Heart right ventricle (tissue), 16 donors: ENCODE measurements at regions not wholly inside any gene's neighbourhood (a gene's known extent, or its start where the extent isn't known, plus 50 kb on each side); places are given as distances from the start of the nearest gene placed in this dataset.
"Not testable (repeated sequence)": the region's sequence is repeated elsewhere in the genome, so short reads cannot be mapped to it uniquely, and the experiment has no call there.

Source experiments
- ATAC-seq, 8 donors: fragments of 200-7000 bp; cut with Tn5 transposase; one replicate each; pipeline ENCODE4 v1.9.1; 2020; ENCODE audit warnings: mild to moderate bottlenecking in 8 of 8, moderate library complexity in 8 of 8, moderate number of reproducible peaks in 1 of 8
- DNase-seq, 2 donors: peaks; one replicate each; pipeline ENCODE4 v3.0.0-alpha.2; 2020
- H3K27ac ChIP-seq, 10 donors: fragments of 200-600 bp; sonication (generic) in 2 of 10; one replicate each; pipeline versions ENCODE4 v1.5.0 to v1.8.0; 2020 to 2022; ENCODE audit warnings: mild to moderate bottlenecking in 3 of 10
- H3K27me3 ChIP-seq, 7 donors: fragments of 200-600 bp; one replicate each; pipeline ENCODE4 v1.8.0; 2021 to 2022; ENCODE audit warnings: mild to moderate bottlenecking in 2 of 7
- H3K36me3 ChIP-seq, 9 donors: fragments of 200-600 bp; sonication (generic) in 1 of 9; one replicate each; pipeline versions ENCODE4 v1.5.0 to v1.8.0; 2020 to 2022; ENCODE audit warnings: mild to moderate bottlenecking in 2 of 9
- H3K4me1 ChIP-seq, 9 donors: fragments of 200-600 bp; sonication (generic) in 1 of 9; one replicate each; pipeline versions ENCODE4 v1.5.0 to v1.8.0; 2020 to 2022; ENCODE audit warnings: mild to moderate bottlenecking in 4 of 9
- H3K4me3 ChIP-seq, 10 donors: fragments of 200-600 bp; sonication (generic) in 2 of 10; one replicate each; pipeline versions ENCODE4 v1.5.0 to v1.8.0; 2020 to 2022; ENCODE audit warnings: mild to moderate bottlenecking in 7 of 10, moderate library complexity in 2 of 10
- H3K9me3 ChIP-seq, 11 donors: fragments of 200-600 bp in 10 of 11; sonication (generic) in 2 of 11; one replicate each; pipeline versions ENCODE4 v1.5.0 to v1.8.0; 2013 to 2022; ENCODE audit warnings: mild to moderate bottlenecking in 2 of 11, control low read depth in 1 of 11, moderate library complexity in 1 of 11
- WGBS, 2 donors: extraction: QIAGEN DNeasy Blood & Tissue Kit; methylation state at CpG; one replicate each; pipeline ENCODE4 v1.1.7; 2013; ENCODE audit warnings: inconsistent platforms in 1 of 2; 5-methylcytosine and 5-hydroxymethylcytosine counted together
- intact Hi-C, 10 donors: fragments of 100-400 bp; cut with DNase I; formaldehyde crosslinking; loops; one replicate each; pipeline versions ENCODE4 v1.11.1 to v1.14.2; 2022
- TF ChIP-seq, protein P1 (sequence below), 9 donors: fragments of 200-600 bp; sonication (generic) in 2 of 9; IDR thresholded peaks; one replicate each; pipeline versions ENCODE4 v1.5.0 to v1.8.0; 2021 to 2022; ENCODE audit warnings: antibody characterized with exemption in 9 of 9, mild to moderate bottlenecking in 5 of 9, moderate library complexity in 1 of 9
- donor health status: Arrhythmogenic right ventricular cardiomyopathy.
- donor health status: ischemic (EF 13 %, LVEDD 7.1; RV severe dilation, severe dysfunction).
- donor health status: healthy with polysubstance abuse.
- donor health status: DM: no; HTN: yes; CAD: no.
- donor health status: DM: no; HTN: no; CAD: no.
- donor health status: ischemic (EF 25% LVEDD 6.9; RV normal size, moderate dysfunction).
- donor health status: ischemic (EF 25% LVEDD 5.7; RV mildly dilated, moderate dysfunction).
- donor health status: healthy.
- donor health status: DM: yes; HTN: yes; CAD: no.
- donor health status: Ischemic cardiomyopathy.
- donor health status: ischemic (EF 35%, LVEDD 5.7; RV mildly dilated, moderate dysfunction).
- donor health status: nonischemic (EF 11% LVEDD 7.7; RV severe dilation, severe dysfunction).
- donor health status: DM: yes; HTN: yes; CAD: no.
- donor health status: PGD.
- donor health status: ischemic (EF 29% LVEDD 5.4; RV normal size, mild dysfunction).
- donor health status: nonischemic (EF 23%, LVEDD 6.1; RV moderate dilation, normal function).

DNA sequence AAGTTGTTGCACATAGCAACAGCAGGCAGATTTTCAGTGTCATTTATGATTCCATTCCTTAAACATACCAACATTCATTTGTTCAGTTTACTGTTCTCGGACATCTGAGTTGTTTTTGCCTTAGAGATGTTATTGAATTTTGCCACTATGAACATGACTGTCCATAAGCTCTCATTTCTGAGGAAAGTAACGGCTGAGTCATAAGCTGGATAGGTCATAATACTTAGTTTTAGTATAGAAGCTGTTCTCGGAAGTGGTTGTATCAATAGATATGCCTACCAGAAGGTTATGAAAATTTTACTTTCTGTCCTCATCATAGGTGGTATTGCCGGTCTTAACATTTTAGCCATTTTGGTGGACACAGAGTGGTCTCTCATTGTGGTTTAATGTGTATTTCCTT lies 157.1 kb upstream of the CLNK start:
- WGBS, 2 donors, result 89 to 90% methylated on average over 4 of the region's 4 CpGs
- no peak for ATAC-seq
- peaks cover 0 to 6% (median 0%) of the 10 kb centered on the region in 11 donors for H3K9me3 ChIP-seq
- DNase-seq, result no peak
- no peak overlapping the region for H3K27ac ChIP-seq
- TF ChIP-seq, protein P1, sequence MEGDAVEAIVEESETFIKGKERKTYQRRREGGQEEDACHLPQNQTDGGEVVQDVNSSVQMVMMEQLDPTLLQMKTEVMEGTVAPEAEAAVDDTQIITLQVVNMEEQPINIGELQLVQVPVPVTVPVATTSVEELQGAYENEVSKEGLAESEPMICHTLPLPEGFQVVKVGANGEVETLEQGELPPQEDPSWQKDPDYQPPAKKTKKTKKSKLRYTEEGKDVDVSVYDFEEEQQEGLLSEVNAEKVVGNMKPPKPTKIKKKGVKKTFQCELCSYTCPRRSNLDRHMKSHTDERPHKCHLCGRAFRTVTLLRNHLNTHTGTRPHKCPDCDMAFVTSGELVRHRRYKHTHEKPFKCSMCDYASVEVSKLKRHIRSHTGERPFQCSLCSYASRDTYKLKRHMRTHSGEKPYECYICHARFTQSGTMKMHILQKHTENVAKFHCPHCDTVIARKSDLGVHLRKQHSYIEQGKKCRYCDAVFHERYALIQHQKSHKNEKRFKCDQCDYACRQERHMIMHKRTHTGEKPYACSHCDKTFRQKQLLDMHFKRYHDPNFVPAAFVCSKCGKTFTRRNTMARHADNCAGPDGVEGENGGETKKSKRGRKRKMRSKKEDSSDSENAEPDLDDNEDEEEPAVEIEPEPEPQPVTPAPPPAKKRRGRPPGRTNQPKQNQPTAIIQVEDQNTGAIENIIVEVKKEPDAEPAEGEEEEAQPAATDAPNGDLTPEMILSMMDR (IDR thresholded peaks at IDR 0.05), result no peak
- H3K4me1 ChIP-seq, result no peaks in the 10 kb centered on the region
- no peaks in the 10 kb centered on the region for H3K36me3 ChIP-seq
- H3K4me3 ChIP-seq, result no peak overlapping the region
- intact Hi-C loops, result no loop called here
- no peaks in the 10 kb centered on the region for H3K27me3 ChIP-seq

GRCh38 chr4:10837151-10837550 lies 152.6 kb upstream of the CLNK start:
- Histone ChIP-seq H3K27me3 (no peaks in the 10 kb centered on the region), H3K27ac (no peak overlapping the region), H3K4me1 (no peaks in the 10 kb centered on the region), H3K4me3 (no peak overlapping the region), H3K36me3 (no peaks in the 10 kb centered on the region), H3K9me3 (no peaks in the 10 kb centered on the region)
- intact Hi-C loops, result no loop called here
- 70 to 71% methylated on average over 3 of the region's 3 CpGs for WGBS, 2 donors
- TF ChIP-seq, protein P1 (IDR thresholded peaks at IDR 0.05), result no peak
- ATAC-seq (no peak), DNase-seq (no peak)

DNA sequence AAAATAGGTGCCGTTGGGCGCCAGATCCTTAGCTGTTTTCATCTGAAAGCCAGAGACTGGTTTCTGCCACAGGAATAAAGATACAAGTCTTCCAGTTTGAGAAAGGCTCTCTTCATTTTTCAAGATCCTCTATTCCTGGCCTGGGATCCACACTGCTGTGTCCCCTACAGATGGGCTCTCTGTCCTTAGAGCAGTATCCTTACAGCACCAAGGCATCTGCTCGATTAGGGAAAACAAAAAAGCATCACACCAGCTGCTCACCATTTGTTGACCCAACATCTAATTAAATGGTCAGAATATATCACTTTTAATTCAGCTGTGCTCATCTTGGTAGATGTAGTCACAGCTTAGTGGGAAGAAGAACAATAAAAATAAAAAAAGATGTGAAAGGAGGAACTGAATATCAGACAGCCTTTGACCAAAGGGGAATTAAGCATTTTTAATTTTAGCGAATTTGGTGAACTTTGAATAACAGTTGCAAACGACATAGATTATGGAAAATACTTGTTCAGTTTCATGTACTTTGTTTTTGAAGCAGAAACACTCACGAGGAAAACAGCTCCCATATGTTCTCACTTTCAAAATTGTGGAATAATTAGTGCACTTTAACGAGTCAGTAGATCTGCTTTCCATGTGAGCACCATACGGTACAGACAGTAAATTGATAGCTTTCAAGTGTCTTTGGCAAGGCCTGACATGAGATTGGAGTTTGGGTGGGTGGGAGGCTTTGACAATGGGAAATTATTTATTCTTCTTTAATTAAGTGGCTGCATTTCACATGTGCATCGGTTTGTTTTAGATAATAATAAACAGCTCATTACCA lies 148.4 kb upstream of the CLNK start:
- Histone ChIP-seq H3K4me3 (no peak overlapping the region), H3K27ac (no peak overlapping the region), H3K9me3 (no peaks in the 10 kb centered on the region), H3K36me3 (no peaks in the 10 kb centered on the region), H3K4me1 (no peaks in the 10 kb centered on the region), H3K27me3 (no peaks in the 10 kb centered on the region)
- WGBS, 2 donors, result 67 to 69% methylated on average over 9 of the region's 9 CpGs
- ATAC-seq (no peak), DNase-seq (no peak)
- TF ChIP-seq, protein P1 (IDR thresholded peaks at IDR 0.05), result no peak
- intact Hi-C loops, result no loop called here

- 83 to 84% methylated on average over 2 of the region's 2 CpGs for WGBS, 2 donors
- no peaks in the 10 kb centered on the region for H3K9me3 ChIP-seq
- intact Hi-C loops, result no loop called here
- DNase-seq (no peak), ATAC-seq (no peak)
- H3K36me3 ChIP-seq, result no peaks in the 10 kb centered on the region
- H3K4me1 ChIP-seq, result no peaks in the 10 kb centered on the region
- H3K4me3 ChIP-seq, result no peak overlapping the region
- H3K27me3 ChIP-seq, result no peaks in the 10 kb centered on the region
- TF ChIP-seq, protein P1 (IDR thresholded peaks at IDR 0.05), result no peak
- no peak overlapping the region for H3K27ac ChIP-seq
Measured at GRCh38 chr4:10831727-10832408, 147.3 kb upstream of the CLNK start.

GRCh38 chr4:10828918-10829538 lies 144.5 kb upstream of the CLNK start:
- H3K9me3 ChIP-seq, ATAC-seq, H3K4me3 ChIP-seq, H3K27me3 ChIP-seq, intact Hi-C loops, H3K27ac ChIP-seq, DNase-seq, H3K36me3 ChIP-seq, H3K4me1 ChIP-seq: not testable (repeated sequence)
- WGBS, 2 donors, result 91 to 98% methylated on average over 21 of the region's 21 CpGs
